Ishikawa (cell line): ENCODE measurements at regions not wholly inside any gene's neighbourhood (a gene's known extent, or its start where the extent isn't known, plus 50 kb on each side); places are given as distances from the start of the nearest gene placed in this dataset.

ENCODE experiments used
- EP300 ChIP-seq: IDR thresholded peaks from 2 replicates; pipeline ENCODE4 v1.6.1; 2012; ENCODE audit warnings: borderline replicate concordance
- TCF12 ChIP-seq: IDR thresholded peaks from 2 replicates; pipeline ENCODE4 v1.6.1; 2012; ENCODE audit warnings: low read depth
- YY1 ChIP-seq: IDR thresholded peaks from 2 replicates; pipeline ENCODE4 v1.6.1; 2012; ENCODE audit warnings: low read depth
- TF ChIP-seq, protein P1 (sequence below): IDR thresholded peaks from 2 replicates; pipeline ENCODE4 v1.6.1; 2012

DNA sequence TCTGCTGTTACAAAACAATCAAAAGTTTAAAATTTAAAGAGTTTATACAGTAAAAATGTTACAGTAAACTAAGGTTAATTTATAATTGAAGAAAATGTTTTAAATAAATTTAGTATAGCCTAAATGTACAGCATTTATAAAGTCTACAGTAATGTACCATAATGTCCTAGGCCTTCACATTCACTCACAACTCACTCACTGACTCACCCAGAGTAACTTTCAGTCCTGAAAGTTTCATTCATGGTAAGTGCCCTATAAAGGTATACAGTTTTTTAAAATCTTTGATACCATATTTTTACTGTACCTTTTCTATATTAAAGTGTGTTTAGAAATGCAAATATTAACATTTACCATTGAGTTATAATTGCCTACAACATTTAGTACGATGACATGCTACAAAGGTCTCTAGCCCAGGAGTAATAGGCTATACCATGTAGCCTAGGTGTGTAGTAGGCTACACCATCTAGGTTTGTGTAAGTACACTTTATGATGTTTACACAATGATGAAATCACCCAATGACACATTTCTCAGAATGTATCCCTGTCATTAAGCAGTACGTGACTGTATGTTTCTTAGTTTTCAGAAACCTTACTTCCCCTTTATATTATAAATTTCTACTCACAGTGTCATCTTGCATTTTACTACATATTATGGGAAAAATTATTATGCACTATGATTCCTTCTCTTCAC, 320.8 kb downstream of the ADAM29 start:
- TF ChIP-seq TCF12, result no peak
- TF ChIP-seq YY1, result no peak
- TF ChIP-seq, protein P1, sequence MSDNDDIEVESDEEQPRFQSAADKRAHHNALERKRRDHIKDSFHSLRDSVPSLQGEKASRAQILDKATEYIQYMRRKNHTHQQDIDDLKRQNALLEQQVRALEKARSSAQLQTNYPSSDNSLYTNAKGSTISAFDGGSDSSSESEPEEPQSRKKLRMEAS, result no peak
- no peak for TF ChIP-seq EP300
